Liver (tissue), 3 donors: ENCODE measurements at regions not wholly inside any gene's neighbourhood (a gene's known extent, or its start where the extent isn't known, plus 50 kb on each side); places are given as distances from the start of the nearest gene placed in this dataset.

ENCODE experiments used
- ATF3 ChIP-seq: IDR thresholded peaks from 2 replicates; pipeline ENCODE4 v1.6.1; 2016; ENCODE audit warnings: antibody characterized with exemption
- CTCF ChIP-seq: fragments of 150-350 bp; IDR thresholded peaks from 2 replicates; pipeline ENCODE4 v1.5.1; 2017; ENCODE audit warnings: improper control_type of control experiment, low read depth, low read length; ENCODE audit not compliant: missing input control
- EGR1 ChIP-seq, 2 donors: IDR thresholded peaks; 2 replicates each; pipeline ENCODE4 v1.6.1; 2016 to 2018; ENCODE audit warnings: antibody characterized with exemption in 2 of 2, low read depth in 2 of 2
- FOXA1 ChIP-seq: IDR thresholded peaks from 2 replicates; pipeline ENCODE4 v1.6.1; 2016; ENCODE audit warnings: antibody characterized with exemption
- GABPA ChIP-seq, 2 donors: IDR thresholded peaks in 1 of 2; conservative IDR thresholded peaks in 1 of 2; 2 replicates each; pipeline ENCODE4 v1.6.1; 2016; ENCODE audit warnings: antibody characterized with exemption in 2 of 2, mild to moderate bottlenecking in 1 of 2, moderate library complexity in 1 of 2
- JUND ChIP-seq, 2 donors: IDR thresholded peaks; 2 replicates each; pipeline ENCODE4 v1.6.1; 2016; ENCODE audit warnings: antibody characterized with exemption in 2 of 2
- MAX ChIP-seq: IDR thresholded peaks from 2 replicates; pipeline ENCODE4 v1.6.1; 2016; ENCODE audit warnings: antibody characterized with exemption
- RAD21 ChIP-seq, 2 donors: IDR thresholded peaks; 2 replicates each; pipeline ENCODE4 v1.6.1; 2016; ENCODE audit warnings: antibody characterized with exemption in 2 of 2, mild to moderate bottlenecking in 2 of 2
- REST ChIP-seq: IDR thresholded peaks from 2 replicates; pipeline ENCODE4 v1.6.1; 2016; ENCODE audit warnings: antibody characterized with exemption, mild to moderate bottlenecking
- RXRA ChIP-seq, 2 donors: IDR thresholded peaks; 2 replicates each; pipeline ENCODE4 v1.6.1; 2017 to 2018; ENCODE audit warnings: antibody characterized with exemption in 2 of 2, mild to moderate bottlenecking in 1 of 2
- SP1 ChIP-seq: IDR thresholded peaks from 2 replicates; pipeline ENCODE4 v1.6.1; 2018; ENCODE audit warnings: antibody characterized with exemption, mild to moderate bottlenecking
- TAF1 ChIP-seq: conservative IDR thresholded peaks from 2 replicates; pipeline ENCODE4 v1.6.1; 2016; ENCODE audit warnings: antibody characterized with exemption, mild to moderate bottlenecking
- donor health status: healthy.
- donor health status: healthy.

GRCh38 chr12:94763462-94763861 is 113.1 kb upstream of the TMCC3 start:
- TF ChIP-seq CTCF (no peak), SP1 (no peak), MAX (no peak), REST (no peak), RAD21 (IDR thresholded peaks at IDR 0.05) (no peak), FOXA1 (no peak), JUND (IDR thresholded peaks at IDR 0.05) (no peak), GABPA (IDR thresholded peaks at IDR 0.05 in 1 of 2, conservative IDR thresholded peaks at IDR 0.05 in 1 of 2) (no peak), RXRA (IDR thresholded peaks at IDR 0.05) (no peak), TAF1 (no peak), ATF3 (no peak), EGR1 (IDR thresholded peaks at IDR 0.05; ENCODE audit: low read depth in 2 of 2) (no peak)
